GOT3 (cell line): ENCODE measurements at regions not wholly inside any gene's neighbourhood (a gene's known extent, or its start where the extent isn't known, plus 50 kb on each side); places are given as distances from the start of the nearest gene placed in this dataset.
"Not testable (repeated sequence)": the region's sequence is repeated elsewhere in the genome, so short reads cannot be mapped to it uniquely, and the experiment has no call there.

Experiments used
- DNase-seq: peaks from one replicate; lab custom pipeline; 2025; ENCODE audit warnings: mixed read lengths; lab: John Stamatoyannopoulos, UW

GRCh38 chr7:81285142-81285871 is 366.5 kb upstream of the SEMA3C start:
- no peak for DNase-seq

GRCh38 chr7:81284576-81284975 is 365.7 kb upstream of the SEMA3C start:
- no peak for DNase-seq

- DNase-seq: no peak
Observed at GRCh38 chr7:81280531-81280930, 361.7 kb upstream of the SEMA3C start.

GRCh38 chr7:81277691-81278090 is 358.8 kb upstream of the SEMA3C start:
- no peak for DNase-seq

GRCh38 chr7:81273601-81274397 is 354.9 kb upstream of the SEMA3C start:
- no peak for DNase-seq

- no peak for DNase-seq
Observed at GRCh38 chr7:81272176-81272575, 353.3 kb upstream of the SEMA3C start.

- DNase-seq: no peak
Observed at GRCh38 chr7:81268551-81268950, 349.7 kb upstream of the SEMA3C start.

GRCh38 chr7:81267508-81267907 is 348.7 kb upstream of the SEMA3C start:
- no peak for DNase-seq

GRCh38 chr7:81264116-81264515 is 345.3 kb upstream of the SEMA3C start:
- DNase-seq: no peak

GRCh38 chr7:81260152-81260551 is 341.3 kb upstream of the SEMA3C start:
- DNase-seq: no peak

- DNase-seq: no peak
Observed at GRCh38 chr7:81256991-81257390, 338.1 kb upstream of the SEMA3C start.

GRCh38 chr7:81248420-81248819 is 329.6 kb upstream of the SEMA3C start:
- no peak for DNase-seq

- not testable (repeated sequence) for DNase-seq
Observed at GRCh38 chr7:81247364-81247763, 328.5 kb upstream of the SEMA3C start.

GRCh38 chr7:81245353-81245752 is 326.5 kb upstream of the SEMA3C start:
- DNase-seq: no peak

GRCh38 chr7:81244224-81244623 is 325.4 kb upstream of the SEMA3C start:
- no peak for DNase-seq

- no peak for DNase-seq
Observed at GRCh38 chr7:81236560-81236959, 317.7 kb upstream of the SEMA3C start.

GRCh38 chr7:81235997-81236396 is 317.1 kb upstream of the SEMA3C start:
- no peak for DNase-seq

GRCh38 chr7:81234896-81235295 is 316.0 kb upstream of the SEMA3C start:
- DNase-seq: no peak

GRCh38 chr7:81233208-81233940 is 314.5 kb upstream of the SEMA3C start:
- no peak for DNase-seq

GRCh38 chr7:81232084-81232799 is 313.4 kb upstream of the SEMA3C start:
- DNase-seq: no peak

- DNase-seq: no peak
Observed at GRCh38 chr7:81231301-81231838, 312.5 kb upstream of the SEMA3C start.

- DNase-seq: no peak
Observed at GRCh38 chr7:81226234-81226633, 307.4 kb upstream of the SEMA3C start.
